H1 (cell line): ENCODE measurements at regions not wholly inside any gene's neighbourhood (a gene's known extent, or its start where the extent isn't known, plus 50 kb on each side); places are given as distances from the start of the nearest gene placed in this dataset.

Source experiments
- EP300 ChIP-seq, 2 experiments: IDR thresholded peaks; 1 replicate in 1 of 2; 2 replicates in 1 of 2; pipeline ENCODE4 v1.6.1; 2011 to 2012; ENCODE audit warnings: low read depth in 2 of 2, low read length in 2 of 2, mild to moderate bottlenecking in 2 of 2, borderline replicate concordance in 1 of 2, inconsistent platforms in 1 of 2, moderate library complexity in 1 of 2
- GABPA ChIP-seq: IDR thresholded peaks from 2 replicates; pipeline ENCODE4 v1.6.1; 2011; ENCODE audit warnings: mild to moderate bottlenecking, low read length, moderate library complexity, borderline replicate concordance; ENCODE audit not compliant: insufficient read depth
- TF ChIP-seq, protein P1 (sequence below), 3 experiments: IDR thresholded peaks; 1 replicate in 2 of 3; 2 replicates in 1 of 3; pipeline versions ENCODE4 v1.5.1 to v1.6.1; 2011; ENCODE audit warnings: low read length in 3 of 3, mild to moderate bottlenecking in 3 of 3, inconsistent platforms in 2 of 3, low read depth in 1 of 3, moderate library complexity in 1 of 3; ENCODE audit not compliant: insufficient read depth in 1 of 3; ENCODE audit errors: control extremely low read depth in 1 of 3

DNA sequence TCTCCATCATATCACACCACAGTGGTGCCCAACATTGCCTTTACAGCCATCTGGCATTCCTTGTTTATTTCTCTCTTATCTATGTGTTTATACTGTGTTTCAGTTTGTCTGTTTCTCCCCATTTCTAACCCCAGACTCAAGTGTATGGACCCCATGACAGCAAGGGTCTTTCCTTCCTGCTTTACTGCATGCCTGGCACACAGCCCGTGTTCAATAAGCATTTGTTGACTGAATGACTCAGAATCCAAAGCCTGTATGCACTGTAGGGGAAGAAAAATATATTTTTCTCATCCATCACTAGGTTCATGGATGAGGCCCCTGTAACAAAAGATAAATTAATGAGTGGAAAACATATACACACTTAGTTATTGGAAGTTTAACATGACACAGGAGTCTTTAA lies 190.8 kb upstream of the SEMA6A start:
- TF ChIP-seq, protein P1, sequence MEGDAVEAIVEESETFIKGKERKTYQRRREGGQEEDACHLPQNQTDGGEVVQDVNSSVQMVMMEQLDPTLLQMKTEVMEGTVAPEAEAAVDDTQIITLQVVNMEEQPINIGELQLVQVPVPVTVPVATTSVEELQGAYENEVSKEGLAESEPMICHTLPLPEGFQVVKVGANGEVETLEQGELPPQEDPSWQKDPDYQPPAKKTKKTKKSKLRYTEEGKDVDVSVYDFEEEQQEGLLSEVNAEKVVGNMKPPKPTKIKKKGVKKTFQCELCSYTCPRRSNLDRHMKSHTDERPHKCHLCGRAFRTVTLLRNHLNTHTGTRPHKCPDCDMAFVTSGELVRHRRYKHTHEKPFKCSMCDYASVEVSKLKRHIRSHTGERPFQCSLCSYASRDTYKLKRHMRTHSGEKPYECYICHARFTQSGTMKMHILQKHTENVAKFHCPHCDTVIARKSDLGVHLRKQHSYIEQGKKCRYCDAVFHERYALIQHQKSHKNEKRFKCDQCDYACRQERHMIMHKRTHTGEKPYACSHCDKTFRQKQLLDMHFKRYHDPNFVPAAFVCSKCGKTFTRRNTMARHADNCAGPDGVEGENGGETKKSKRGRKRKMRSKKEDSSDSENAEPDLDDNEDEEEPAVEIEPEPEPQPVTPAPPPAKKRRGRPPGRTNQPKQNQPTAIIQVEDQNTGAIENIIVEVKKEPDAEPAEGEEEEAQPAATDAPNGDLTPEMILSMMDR (IDR thresholded peaks at IDR 0.05; ENCODE audit: control extremely low read depth in 1 of 3, insufficient read depth in 1 of 3, low read depth in 1 of 3, low read length in 3 of 3), result no peak
- TF ChIP-seq EP300 (IDR thresholded peaks at IDR 0.05; ENCODE audit: borderline replicate concordance in 1 of 2, low read depth in 2 of 2, low read length in 2 of 2), result no peak
- TF ChIP-seq GABPA, result no peak
